Bronchial epithelial cell (primary cell): ENCODE measurements at regions not wholly inside any gene's neighbourhood (a gene's known extent, or its start where the extent isn't known, plus 50 kb on each side); places are given as distances from the start of the nearest gene placed in this dataset.
"Not testable (repeated sequence)": the region's sequence is repeated elsewhere in the genome, so short reads cannot be mapped to it uniquely, and the experiment has no call there.

ENCODE experiments used
- DNase-seq: peaks from one replicate; pipeline ENCODE4 v3.0.0-alpha.2; 2010; ENCODE audit warnings: low read depth
- FAIRE-seq: peaks from 2 replicates; lab custom pipeline; 2011; peaks lifted over from hg19 to GRCh38; lab: Jason Lieb, UNC
- H3K27me3 ChIP-seq: 2 replicates; pipeline ENCODE4 v1.5.1; 2011; ENCODE audit warnings: low read length; ENCODE audit not compliant: control insufficient read depth, insufficient read depth
- H3K36me3 ChIP-seq: 2 replicates; pipeline ENCODE4 v1.5.1; 2011; ENCODE audit warnings: low read length; ENCODE audit not compliant: control insufficient read depth, insufficient read depth
- H3K4me3 ChIP-seq: 2 replicates; pipeline ENCODE4 v1.5.1; 2011; ENCODE audit warnings: mild to moderate bottlenecking, low read depth, low read length, control low read depth
- CTCF ChIP-seq: IDR thresholded peaks from 2 replicates; pipeline ENCODE4 v1.5.1; 2011; ENCODE audit warnings: mild to moderate bottlenecking, moderate library complexity, low read length, control low read depth, inconsistent platforms; ENCODE audit not compliant: insufficient read depth, severe bottlenecking

GRCh38 chr3:24565656-24566055, 71.0 kb upstream of the THRB start:
- Histone ChIP-seq H3K36me3 (no peaks in the 10 kb centered on the region), H3K4me3 (no peak overlapping the region), H3K27me3 (no peaks in the 10 kb centered on the region)
- DNase-seq (peak; percentile 35), FAIRE-seq (no peak)
- TF ChIP-seq CTCF: no peak

- H3K4me3 ChIP-seq: no peak overlapping the region
- no peak for TF ChIP-seq CTCF
- H3K27me3 ChIP-seq: no peaks in the 10 kb centered on the region
- no peaks in the 10 kb centered on the region for H3K36me3 ChIP-seq
- FAIRE-seq (no peak), DNase-seq (no peak)
These were observed 72.3 kb upstream of the THRB start for GRCh38 chr3:24566927-24567326.

GRCh38 chr3:24572409-24572808, 77.8 kb upstream of the THRB start:
- not testable (repeated sequence) for FAIRE-seq, H3K4me3 ChIP-seq

GRCh38 chr3:24573576-24573975, 78.9 kb upstream of the THRB start:
- no peak overlapping the region for H3K4me3 ChIP-seq
- no peaks in the 10 kb centered on the region for H3K27me3 ChIP-seq
- H3K36me3 ChIP-seq: no peaks in the 10 kb centered on the region
- no peak for FAIRE-seq
- no peak for DNase-seq
- no peak for TF ChIP-seq CTCF

More at GRCh38 chr3:24572409-24572808, 77.8 kb upstream of the THRB start:
- DNase-seq, H3K36me3 ChIP-seq, H3K27me3 ChIP-seq: not testable (repeated sequence)

GRCh38 chr3:24578324-24578723, 83.7 kb upstream of the THRB start:
- no peaks in the 10 kb centered on the region for H3K36me3 ChIP-seq
- no peak for TF ChIP-seq CTCF
- H3K4me3 ChIP-seq: no peak overlapping the region
- FAIRE-seq (no peak), DNase-seq (no peak)
- no peaks in the 10 kb centered on the region for H3K27me3 ChIP-seq

GRCh38 chr3:24578951-24579421, 84.3 kb upstream of the THRB start:
- no peaks in the 10 kb centered on the region for H3K36me3 ChIP-seq
- TF ChIP-seq CTCF: no peak
- H3K27me3 ChIP-seq: no peaks in the 10 kb centered on the region
- DNase-seq (peak; percentile 29), FAIRE-seq (no peak)
- H3K4me3 ChIP-seq: no peak overlapping the region
